22Rv1 (cell line): ENCODE measurements at regions not wholly inside any gene's neighbourhood (a gene's known extent, or its start where the extent isn't known, plus 50 kb on each side); places are given as distances from the start of the nearest gene placed in this dataset.

Experiments used
- H3K27ac ChIP-seq: fragments of 450-650 bp; 2 replicates; pipeline ENCODE4 v1.5.1; 2017
- CTCF ChIP-seq: fragments of 450-650 bp; IDR thresholded peaks from 2 replicates; pipeline ENCODE4 v1.5.1; 2017; ENCODE audit warnings: mild to moderate bottlenecking
- ZFX ChIP-seq: fragments of 450-650 bp; IDR thresholded peaks from 2 replicates; pipeline ENCODE4 v1.6.1; 2017; ENCODE audit warnings: antibody characterized with exemption, borderline replicate concordance

- H3K27ac ChIP-seq: no peak overlapping the region
- TF ChIP-seq CTCF (no peak), ZFX (no peak)
Observed at GRCh38 chr13:104798486-104798885, 1732.3 kb upstream of the SLC10A2 start.

GRCh38 chr13:104796581-104796980, 1730.4 kb upstream of the SLC10A2 start:
- TF ChIP-seq ZFX: no peak
- H3K27ac ChIP-seq: no peak overlapping the region

- no peak overlapping the region for H3K27ac ChIP-seq
- TF ChIP-seq ZFX (no peak), CTCF (no peak)
Observed at GRCh38 chr13:104785952-104786351, 1719.7 kb upstream of the SLC10A2 start.

GRCh38 chr13:104784891-104785290, 1718.7 kb upstream of the SLC10A2 start:
- no peak overlapping the region for H3K27ac ChIP-seq
- no peak for TF ChIP-seq CTCF

GRCh38 chr13:104782741-104783140, 1716.5 kb upstream of the SLC10A2 start:
- H3K27ac ChIP-seq: no peak overlapping the region
- TF ChIP-seq ZFX: no peak
- TF ChIP-seq CTCF: no peak

- TF ChIP-seq ZFX (no peak), CTCF (no peak)
- no peak overlapping the region for H3K27ac ChIP-seq
Observed at GRCh38 chr13:104779311-104779993, 1713.2 kb upstream of the SLC10A2 start.

GRCh38 chr13:104773775-104774174, 1707.6 kb upstream of the SLC10A2 start:
- peak; percentile 87 for TF ChIP-seq CTCF
- TF ChIP-seq ZFX: no peak
- H3K27ac ChIP-seq: no peak overlapping the region

- TF ChIP-seq ZFX (no peak), CTCF (no peak)
- no peak overlapping the region for H3K27ac ChIP-seq
Observed at GRCh38 chr13:104769545-104769944, 1703.3 kb upstream of the SLC10A2 start.
